Gastroesophageal sphincter (tissue), 3 donors: ENCODE measurements at regions not wholly inside any gene's neighbourhood (a gene's known extent, or its start where the extent isn't known, plus 50 kb on each side); places are given as distances from the start of the nearest gene placed in this dataset.

Source experiments
- EP300 ChIP-seq: sonication (generic); formaldehyde crosslinking; IDR thresholded peaks from one replicate; pipeline ENCODE4 v1.6.1; 2017; ENCODE audit warnings: antibody characterized with exemption, mild to moderate bottlenecking
- POLR2A ChIP-seq, 2 donors: fragments of 450-650 bp; IDR thresholded peaks; one replicate each; pipeline ENCODE4 v1.6.1; 2017; ENCODE audit warnings: antibody characterized with exemption in 2 of 2, mild to moderate bottlenecking in 2 of 2, moderate library complexity in 1 of 2
- POLR2AphosphoS5 ChIP-seq: sonication (generic); formaldehyde crosslinking; IDR thresholded peaks from one replicate; pipeline ENCODE4 v1.6.1; 2017; ENCODE audit warnings: antibody characterized with exemption
- TF ChIP-seq, protein P1 (sequence below), 4 experiments: fragments of 200-600 bp in 2 of 4; fragments of 450-650 bp in 2 of 4; sonication (generic) in 1 of 4; IDR thresholded peaks; one replicate each; pipeline ENCODE4 v1.5.1; 2017 to 2019; ENCODE audit warnings: antibody characterized with exemption in 4 of 4, mild to moderate bottlenecking in 2 of 4, moderate library complexity in 2 of 4

DNA sequence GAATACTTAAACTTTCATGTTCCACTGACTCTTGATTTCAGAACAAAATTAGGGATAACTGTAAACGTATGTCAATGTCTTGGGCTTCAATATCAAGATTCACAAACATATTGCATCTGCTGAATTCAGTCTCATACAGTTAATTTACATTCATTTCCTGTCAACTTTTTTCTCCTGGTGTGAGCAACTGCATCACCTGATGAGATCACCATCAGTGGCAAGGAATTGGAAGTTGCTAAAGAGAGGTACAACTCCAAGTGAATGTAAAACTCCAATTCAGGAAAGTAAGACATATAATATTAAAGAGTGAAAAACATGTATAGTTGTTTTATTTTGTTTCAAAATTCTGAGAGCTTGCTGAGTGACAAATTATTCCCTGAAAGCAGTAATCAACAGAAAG, 1336.2 kb upstream of the C9orf72 start:
- TF ChIP-seq POLR2AphosphoS5 = no peak
- no peak for TF ChIP-seq POLR2A (IDR thresholded peaks at IDR 0.05)
- TF ChIP-seq, protein P1, sequence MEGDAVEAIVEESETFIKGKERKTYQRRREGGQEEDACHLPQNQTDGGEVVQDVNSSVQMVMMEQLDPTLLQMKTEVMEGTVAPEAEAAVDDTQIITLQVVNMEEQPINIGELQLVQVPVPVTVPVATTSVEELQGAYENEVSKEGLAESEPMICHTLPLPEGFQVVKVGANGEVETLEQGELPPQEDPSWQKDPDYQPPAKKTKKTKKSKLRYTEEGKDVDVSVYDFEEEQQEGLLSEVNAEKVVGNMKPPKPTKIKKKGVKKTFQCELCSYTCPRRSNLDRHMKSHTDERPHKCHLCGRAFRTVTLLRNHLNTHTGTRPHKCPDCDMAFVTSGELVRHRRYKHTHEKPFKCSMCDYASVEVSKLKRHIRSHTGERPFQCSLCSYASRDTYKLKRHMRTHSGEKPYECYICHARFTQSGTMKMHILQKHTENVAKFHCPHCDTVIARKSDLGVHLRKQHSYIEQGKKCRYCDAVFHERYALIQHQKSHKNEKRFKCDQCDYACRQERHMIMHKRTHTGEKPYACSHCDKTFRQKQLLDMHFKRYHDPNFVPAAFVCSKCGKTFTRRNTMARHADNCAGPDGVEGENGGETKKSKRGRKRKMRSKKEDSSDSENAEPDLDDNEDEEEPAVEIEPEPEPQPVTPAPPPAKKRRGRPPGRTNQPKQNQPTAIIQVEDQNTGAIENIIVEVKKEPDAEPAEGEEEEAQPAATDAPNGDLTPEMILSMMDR (IDR thresholded peaks at IDR 0.05) = no peak
- no peak for TF ChIP-seq EP300
